GM21367 (cell line): ENCODE measurements at regions not wholly inside any gene's neighbourhood (a gene's known extent, or its start where the extent isn't known, plus 50 kb on each side); places are given as distances from the start of the nearest gene placed in this dataset.
"Not testable (repeated sequence)": the region's sequence is repeated elsewhere in the genome, so short reads cannot be mapped to it uniquely, and the experiment has no call there.

Source experiments
- ATAC-seq: cut with Tn5 transposase; IDR thresholded peaks from one replicate; pipeline ENCODE4 v1.9.1; 2021; ENCODE audit not compliant: unreplicated experiment

DNA sequence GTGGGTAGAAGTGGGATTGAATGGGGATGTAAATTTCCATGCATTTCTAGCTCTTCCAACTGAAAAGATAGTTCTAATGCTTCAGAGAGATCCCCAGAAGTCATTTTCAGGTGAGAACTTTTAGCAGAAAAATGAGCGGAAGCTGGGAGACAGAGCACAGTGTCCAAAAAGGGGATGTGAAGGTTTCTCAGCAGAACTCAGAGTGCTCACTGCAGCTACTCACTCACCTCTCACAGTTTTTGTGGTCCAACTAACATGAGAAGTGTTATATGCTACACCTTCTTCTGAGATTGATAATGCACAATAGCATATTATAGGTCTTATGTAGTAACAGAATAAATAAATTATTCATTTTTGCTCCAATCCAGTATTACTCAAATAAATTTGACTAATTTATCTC, 519.2 kb upstream of the HS3ST5 start:
- no peak for ATAC-seq

GRCh38 chr6:114844359-114844758, 501.5 kb upstream of the HS3ST5 start:
- no peak for ATAC-seq

DNA sequence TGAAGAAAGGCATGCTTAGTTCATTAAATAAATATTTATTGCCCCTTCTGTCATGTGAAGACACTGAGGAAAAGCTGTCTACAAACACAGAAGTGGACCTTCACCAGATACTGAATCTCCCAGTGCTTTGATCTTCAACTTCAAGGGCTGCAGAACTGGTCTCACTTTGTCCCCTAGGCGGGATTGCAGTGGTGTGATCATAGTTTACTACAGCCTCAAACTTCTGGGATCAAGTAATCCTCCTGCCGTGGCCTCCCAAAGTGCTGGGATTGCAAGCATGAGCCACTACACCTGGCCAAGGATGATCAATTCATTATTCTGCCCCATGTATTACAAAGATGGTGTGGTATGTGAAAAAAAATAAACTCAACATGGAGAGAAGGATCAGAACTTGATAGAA, 496.2 kb upstream of the HS3ST5 start:
- ATAC-seq: no peak

DNA sequence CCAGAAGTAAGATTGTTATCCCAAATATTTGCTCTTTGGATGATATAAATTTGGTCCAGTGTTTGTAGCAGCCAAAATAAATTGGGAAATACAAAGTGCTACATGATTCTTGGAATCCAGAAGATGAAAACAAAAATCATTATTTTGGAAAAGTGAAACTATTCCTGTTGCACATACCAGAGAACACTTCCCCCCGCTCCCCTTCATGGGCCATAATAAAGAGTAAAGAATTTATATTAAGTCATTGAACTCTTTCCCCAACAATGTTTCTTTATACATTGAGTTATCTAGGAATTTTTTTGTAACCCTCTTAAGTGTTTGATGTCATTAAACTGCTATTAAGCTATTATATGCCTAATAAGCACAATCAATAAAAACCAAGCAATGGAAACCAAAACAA, 490.4 kb upstream of the HS3ST5 start:
- no peak for ATAC-seq

GRCh38 chr6:114830515-114830914, 487.7 kb upstream of the HS3ST5 start:
- ATAC-seq: no peak

DNA sequence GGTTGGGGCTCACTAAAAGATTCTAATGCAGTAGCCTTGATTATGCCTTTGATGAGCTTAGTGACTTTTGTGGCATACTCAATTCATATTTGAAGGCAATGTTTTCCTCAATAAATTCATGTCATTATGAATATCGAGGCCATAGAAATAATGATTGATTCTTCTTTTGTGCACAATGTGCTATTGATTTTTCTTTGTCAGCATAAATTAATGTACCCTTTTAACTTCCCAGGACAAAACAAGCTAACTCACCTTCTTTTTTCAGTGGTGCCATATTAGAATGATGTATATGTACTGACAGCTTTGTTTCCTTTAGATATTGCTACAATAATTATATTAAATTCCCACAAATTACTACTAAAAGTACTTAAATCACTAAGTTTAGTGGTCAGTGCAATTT, 484.3 kb upstream of the HS3ST5 start:
- ATAC-seq: no peak

- ATAC-seq: no peak
Observed at GRCh38 chr6:114824409-114824808, 481.6 kb upstream of the HS3ST5 start.

GRCh38 chr6:114816678-114817077, 473.9 kb upstream of the HS3ST5 start:
- no peak for ATAC-seq

- no peak for ATAC-seq
Observed at GRCh38 chr6:114810468-114810867, 467.6 kb upstream of the HS3ST5 start.

DNA sequence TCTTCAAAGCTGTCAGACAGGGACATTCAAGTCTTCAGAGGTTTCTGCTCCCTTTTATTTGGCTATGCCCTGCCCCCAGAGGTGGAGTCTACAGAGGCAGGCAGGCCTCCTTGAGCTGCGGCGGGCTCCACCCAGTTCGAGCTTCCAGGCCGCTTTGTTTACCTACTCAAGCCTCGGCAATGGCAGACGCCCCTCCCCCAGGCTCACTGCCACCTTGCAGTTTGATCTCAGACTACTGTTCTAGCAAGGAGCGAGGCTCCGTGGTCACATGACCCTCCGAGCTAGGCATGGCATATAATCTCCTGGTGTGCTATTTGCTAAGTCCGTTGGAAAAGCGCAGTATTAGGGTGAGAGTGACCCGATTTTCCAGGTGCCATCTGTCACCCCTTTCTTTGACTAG, 462.6 kb upstream of the HS3ST5 start:
- ATAC-seq: not testable (repeated sequence)

GRCh38 chr6:114796576-114796975, 453.8 kb upstream of the HS3ST5 start:
- no peak for ATAC-seq

GRCh38 chr6:114793428-114793827, 450.6 kb upstream of the HS3ST5 start:
- ATAC-seq: no peak

DNA sequence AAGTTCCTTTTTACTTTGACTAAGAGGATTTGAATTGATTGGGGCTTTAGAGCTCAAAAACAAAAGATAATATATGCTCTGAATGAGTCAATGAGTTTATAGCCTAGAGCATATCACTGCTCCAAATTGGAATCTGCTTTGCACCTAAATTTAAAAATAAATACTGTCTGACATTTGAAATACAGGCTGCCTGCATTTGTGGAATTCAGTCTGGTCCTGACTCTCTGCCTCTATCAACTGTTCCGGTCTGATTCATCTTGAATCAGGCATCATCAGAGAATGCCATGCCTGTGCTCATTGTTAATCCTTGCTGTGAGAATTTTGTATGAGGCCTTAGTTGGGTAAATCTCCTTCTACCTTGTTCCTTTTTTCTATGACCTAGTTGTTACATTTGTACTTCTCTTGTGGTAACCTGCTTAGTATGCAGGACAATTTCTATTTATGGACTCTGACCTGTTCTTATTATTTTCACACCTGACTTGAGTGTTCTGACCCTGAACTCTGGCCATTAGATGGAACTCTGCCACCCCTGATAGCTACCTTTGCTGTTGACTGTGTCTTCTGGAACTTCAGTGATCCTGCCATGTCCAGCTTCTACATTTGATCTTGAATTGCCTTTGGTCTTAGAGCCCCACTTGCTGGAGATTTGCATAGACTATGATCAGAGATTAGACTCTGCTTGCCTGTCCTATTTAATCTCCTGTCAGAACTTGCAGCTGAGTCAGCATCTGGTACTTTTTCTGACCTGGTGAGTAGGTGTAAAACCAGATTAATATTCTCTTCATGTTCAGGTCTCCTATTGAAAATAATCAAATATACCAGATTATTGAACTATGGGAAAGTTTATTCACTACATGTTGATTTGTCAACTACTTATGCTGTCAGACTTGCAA, 442.7 kb upstream of the HS3ST5 start:
- no peak for ATAC-seq

DNA sequence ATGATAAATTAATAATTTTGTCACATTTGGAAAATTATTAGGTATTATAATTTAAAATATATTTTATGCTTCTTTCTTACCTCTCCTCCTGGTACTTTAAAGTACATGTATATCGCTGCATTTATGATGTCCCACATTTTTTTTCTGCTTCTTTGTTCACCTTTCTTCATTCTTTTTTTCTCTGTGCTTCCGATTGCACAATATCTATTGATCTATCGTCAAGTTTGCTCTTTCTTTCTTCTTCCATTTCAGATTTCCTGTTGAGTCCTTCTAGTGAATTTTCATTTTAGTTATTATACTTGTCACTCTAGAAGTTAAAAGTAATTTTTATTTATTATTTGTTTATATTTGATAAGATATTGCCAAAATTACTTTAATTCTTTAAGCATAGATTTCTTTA, 441.0 kb upstream of the HS3ST5 start:
- ATAC-seq: no peak

GRCh38 chr6:114783083-114783482, 440.3 kb upstream of the HS3ST5 start:
- no peak for ATAC-seq

GRCh38 chr6:114764866-114765265, 422.0 kb upstream of the HS3ST5 start:
- ATAC-seq: no peak

GRCh38 chr6:114762145-114762544, 419.3 kb upstream of the HS3ST5 start:
- no peak for ATAC-seq

GRCh38 chr6:114747995-114748625, 405.3 kb upstream of the HS3ST5 start:
- no peak for ATAC-seq

DNA sequence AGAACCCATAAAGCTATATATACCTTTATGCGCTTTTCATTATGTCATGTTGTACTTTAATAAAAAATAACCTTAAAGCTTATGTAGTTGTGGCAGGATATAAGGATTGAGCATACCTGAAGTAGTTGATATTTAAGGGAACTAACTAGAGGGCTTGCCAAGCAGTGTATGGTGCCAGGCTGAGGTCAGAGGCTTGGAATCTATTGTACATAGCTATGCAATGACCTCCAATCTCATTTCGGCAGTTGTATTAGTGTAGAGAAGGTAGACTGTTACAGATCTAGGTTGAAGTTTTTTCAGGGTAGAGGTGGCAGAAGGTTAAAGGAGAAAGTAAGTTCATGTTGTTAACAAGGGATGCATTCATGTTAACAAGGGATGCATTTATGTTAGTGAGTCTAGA, 397.7 kb upstream of the HS3ST5 start:
- ATAC-seq: no peak

DNA sequence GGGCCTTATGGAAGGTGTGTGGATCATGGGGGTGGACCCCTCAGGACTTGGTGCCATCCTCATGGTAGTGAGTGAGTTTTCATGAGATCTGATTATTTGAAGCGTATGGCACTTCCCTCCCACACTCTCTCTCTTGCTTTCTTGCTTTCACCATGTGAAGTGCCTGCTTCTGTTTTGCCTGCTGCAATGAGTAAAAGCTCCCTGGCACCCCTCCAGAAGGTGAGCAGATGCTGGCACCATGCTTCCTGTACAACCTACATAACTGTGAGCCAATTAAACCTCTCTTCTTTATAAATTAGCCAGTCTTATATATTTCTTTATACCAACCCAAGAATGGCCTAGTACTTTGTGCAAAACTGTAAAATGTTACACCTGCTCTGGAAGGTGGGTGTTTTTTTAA, 396.8 kb upstream of the HS3ST5 start:
- ATAC-seq: no peak

DNA sequence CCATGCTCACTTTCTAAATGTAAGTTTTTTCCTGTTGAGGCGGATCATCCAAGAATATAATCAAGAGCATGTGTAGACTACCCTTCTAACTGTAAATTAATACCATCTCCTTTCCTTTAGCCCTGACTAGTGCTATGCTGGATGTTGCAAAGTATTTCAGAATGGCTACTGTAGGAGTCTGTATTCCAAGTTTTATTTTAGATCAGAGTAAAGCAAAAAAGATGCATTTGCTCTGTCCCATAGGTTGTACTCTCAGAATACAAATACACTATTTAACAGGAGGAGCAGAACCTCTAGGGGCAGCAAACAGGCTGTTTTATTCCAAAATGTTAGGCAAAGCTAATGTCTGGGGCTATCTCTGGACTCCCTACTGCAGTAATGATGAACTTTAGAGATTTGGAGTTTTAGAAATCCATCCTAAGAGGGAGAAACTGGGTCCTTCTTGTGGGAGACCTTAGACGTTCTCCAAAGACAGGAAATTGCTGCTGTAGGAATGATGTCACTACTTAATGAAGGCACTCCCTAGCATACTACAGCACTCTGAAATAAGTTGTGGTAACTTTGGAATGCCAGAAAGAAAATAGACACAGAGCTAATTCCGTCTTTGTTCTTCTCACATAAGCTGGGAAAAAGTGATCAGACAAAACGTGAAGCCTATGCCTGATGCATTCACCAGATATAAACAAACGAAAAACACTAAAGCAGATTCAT, 392.4 kb upstream of the HS3ST5 start:
- ATAC-seq: no peak

DNA sequence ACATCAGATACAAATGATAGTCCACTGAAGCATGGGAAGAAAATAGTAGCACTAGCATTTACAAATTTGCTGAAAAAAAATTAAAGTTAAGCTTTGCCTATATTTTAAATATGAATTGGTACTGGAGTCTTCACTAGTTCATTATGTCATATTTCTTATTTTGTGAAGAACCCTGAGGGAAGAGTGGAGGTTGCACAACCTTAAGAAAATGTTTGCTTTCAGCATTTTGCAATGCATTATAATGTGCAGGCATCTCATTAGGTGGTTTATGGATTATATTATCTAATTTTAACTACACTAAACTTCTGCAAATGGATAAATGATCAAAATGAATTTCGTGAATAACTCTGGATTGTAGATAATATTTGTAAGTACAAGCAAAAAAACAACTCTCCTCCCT, 390.8 kb upstream of the HS3ST5 start:
- no peak for ATAC-seq
